ENCODE measurements at regions not wholly inside any gene's neighbourhood (a gene's known extent, or its start where the extent isn't known, plus 50 kb on each side); places are given as distances from the start of the nearest gene placed in this dataset.
A peak's percentile ranks its signal among the peaks of the same experiment; 100 is the strongest.

DNA sequence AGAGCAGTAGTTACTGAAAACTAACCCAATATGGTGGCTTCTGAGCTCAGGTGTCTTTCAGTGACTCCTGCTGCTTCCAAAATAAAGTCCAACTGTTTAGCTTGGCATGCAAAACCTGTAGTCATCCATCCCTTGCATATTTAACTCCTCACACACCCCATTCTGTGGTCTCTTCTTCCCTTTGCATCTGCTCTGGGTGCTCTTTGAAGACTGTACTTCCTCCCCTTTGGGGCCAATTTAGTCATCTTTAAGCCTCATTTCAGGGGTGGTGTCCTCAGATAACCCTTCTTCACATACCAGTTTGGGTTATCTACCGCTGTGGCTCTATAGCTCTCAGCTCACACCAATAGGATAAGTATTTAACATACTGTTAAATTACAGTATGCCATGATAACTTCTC, 209.9 kb upstream of the DMRT1 start:
- Histone ChIP-seq H3K27ac (no peak overlapping the region), H3K27me3 (ENCODE audit: insufficient read depth, low read depth) (no peaks in the 10 kb centered on the region)

GRCh38 chr9:633461-633860, 208.0 kb upstream of the DMRT1 start:
- H3K9ac ChIP-seq = no peak overlapping the region
- H3K4me2 ChIP-seq = no peak overlapping the region
- TF ChIP-seq CTCF (conservative IDR thresholded peaks at IDR 0.05; ENCODE audit: low read depth, low read length) = no peak
- H3K36me3 ChIP-seq (ENCODE audit: insufficient read depth) = no peaks in the 10 kb centered on the region
- H3K79me2 ChIP-seq (ENCODE audit: insufficient read depth, low read depth) = no peaks in the 10 kb centered on the region
- no peak overlapping the region for H3K4me3 ChIP-seq (IDR thresholded peaks at IDR 0.05; ENCODE audit: insufficient read depth, low read depth, low read length)
- no peak overlapping the region for H2AFZ ChIP-seq (ENCODE audit: low read depth)
- H3K27ac ChIP-seq = no peak overlapping the region
- H3K4me1 ChIP-seq (ENCODE audit: low read depth, poor library complexity, severe bottlenecking) = peaks cover 59% of the 10 kb centered on the region
- no peaks in the 10 kb centered on the region for H3K27me3 ChIP-seq (ENCODE audit: insufficient read depth, low read depth)
- no peaks in the 10 kb centered on the region for H4K20me1 ChIP-seq (ENCODE audit: insufficient read depth)

More for the DNA sequence above, 209.9 kb upstream of the DMRT1 start:
- H4K20me1 ChIP-seq (ENCODE audit: insufficient read depth) = no peaks in the 10 kb centered on the region
- H3K4me2 ChIP-seq = peak overlapping the region; percentile 3; the same call in 1 of the 2 replicates
- no peak for TF ChIP-seq CTCF (conservative IDR thresholded peaks at IDR 0.05; ENCODE audit: low read depth, low read length)
- H3K9ac ChIP-seq = no peak overlapping the region
- H3K4me1 ChIP-seq (ENCODE audit: low read depth, poor library complexity, severe bottlenecking) = peaks cover 61% of the 10 kb centered on the region
- no peaks in the 10 kb centered on the region for H3K79me2 ChIP-seq (ENCODE audit: insufficient read depth, low read depth)
- H2AFZ ChIP-seq (ENCODE audit: low read depth) = no peak overlapping the region
- H3K36me3 ChIP-seq (ENCODE audit: insufficient read depth) = no peaks in the 10 kb centered on the region
- H3K4me3 ChIP-seq (IDR thresholded peaks at IDR 0.05; ENCODE audit: insufficient read depth, low read depth, low read length) = no peak overlapping the region

DNA sequence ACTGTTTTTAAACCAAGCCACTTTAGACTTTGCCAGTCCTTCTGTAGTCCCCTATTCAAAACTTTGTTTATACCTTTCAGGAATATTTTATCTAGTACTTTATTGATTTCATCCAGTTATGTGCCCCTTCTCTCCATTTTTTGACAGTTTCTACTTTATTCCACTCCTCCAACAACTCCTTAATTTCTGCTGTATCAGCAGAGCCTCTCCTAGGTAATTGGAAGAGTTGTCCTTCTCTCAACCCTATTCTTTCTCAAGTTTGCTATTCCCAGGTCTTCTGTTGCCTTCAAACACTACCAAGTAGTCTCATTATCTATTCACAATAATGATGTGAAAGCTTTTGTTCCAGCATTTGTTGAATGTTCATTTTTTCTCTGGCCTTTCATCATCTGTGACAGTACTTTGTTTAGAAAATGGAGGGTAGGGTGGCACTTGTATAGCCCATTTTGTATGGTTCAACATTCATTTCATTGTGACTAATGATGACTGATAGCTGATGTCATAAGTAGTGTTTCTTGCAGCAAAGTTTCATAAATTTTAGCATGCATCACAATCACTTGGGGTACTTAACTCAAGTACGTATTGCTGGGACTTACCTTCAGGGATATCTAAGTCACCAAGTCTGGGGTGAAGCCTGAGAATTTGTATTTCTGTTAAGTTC, 204.4 kb upstream of the DMRT1 start:
- H3K27ac ChIP-seq = no peak overlapping the region
- H3K4me2 ChIP-seq = peak overlapping the region; percentile 70; the same call in 1 of the 2 replicates
- no peak overlapping the region for H2AFZ ChIP-seq (ENCODE audit: low read depth)
- H3K79me2 ChIP-seq (ENCODE audit: insufficient read depth, low read depth) = no peaks in the 10 kb centered on the region
- H3K36me3 ChIP-seq (ENCODE audit: insufficient read depth) = no peaks in the 10 kb centered on the region
- H3K9ac ChIP-seq = no peak overlapping the region
- no peak for TF ChIP-seq CTCF (conservative IDR thresholded peaks at IDR 0.05; ENCODE audit: low read depth, low read length)
- no peaks in the 10 kb centered on the region for H4K20me1 ChIP-seq (ENCODE audit: insufficient read depth)
- peaks cover 30% of the 10 kb centered on the region for H3K4me1 ChIP-seq (ENCODE audit: low read depth, poor library complexity, severe bottlenecking)
- H3K4me3 ChIP-seq (IDR thresholded peaks at IDR 0.05; ENCODE audit: insufficient read depth, low read depth, low read length) = no peak overlapping the region
- no peaks in the 10 kb centered on the region for H3K27me3 ChIP-seq (ENCODE audit: insufficient read depth, low read depth)

DNA sequence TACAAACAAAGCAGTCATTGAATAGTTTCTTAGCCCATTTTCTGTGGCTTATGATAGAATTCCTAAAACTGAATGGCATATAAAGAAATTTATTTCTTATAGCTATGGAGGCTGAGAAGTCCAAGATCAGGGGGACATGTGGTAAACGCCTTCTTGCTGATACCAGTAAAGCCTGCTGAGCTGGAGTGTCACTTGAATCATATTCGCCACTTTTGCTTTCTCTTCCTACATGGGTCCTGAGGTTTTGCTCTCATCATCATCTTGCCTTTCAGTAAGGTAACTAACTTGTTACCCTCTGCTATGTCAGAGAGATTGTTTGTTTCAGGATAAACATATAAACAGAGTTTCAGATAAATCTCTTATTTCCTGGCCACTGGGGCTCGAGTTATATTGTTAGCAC, 203.3 kb upstream of the DMRT1 start:
- H3K36me3 ChIP-seq (ENCODE audit: insufficient read depth) = no peaks in the 10 kb centered on the region
- peak overlapping the region; percentile 7; the same call in 1 of the 2 replicates for H3K9ac ChIP-seq
- no peaks in the 10 kb centered on the region for H3K79me2 ChIP-seq (ENCODE audit: insufficient read depth, low read depth)
- no peaks in the 10 kb centered on the region for H3K27me3 ChIP-seq (ENCODE audit: insufficient read depth, low read depth)
- H3K27ac ChIP-seq = peak overlapping the region; percentile 47
- no peak for TF ChIP-seq CTCF (conservative IDR thresholded peaks at IDR 0.05; ENCODE audit: low read depth, low read length)
- H3K4me2 ChIP-seq = peak overlapping the region; percentile 70
- no peaks in the 10 kb centered on the region for H4K20me1 ChIP-seq (ENCODE audit: insufficient read depth)
- H3K4me3 ChIP-seq (IDR thresholded peaks at IDR 0.05; ENCODE audit: insufficient read depth, low read depth, low read length) = no peak overlapping the region
- peaks cover 26% of the 10 kb centered on the region for H3K4me1 ChIP-seq (ENCODE audit: low read depth, poor library complexity, severe bottlenecking)
- H2AFZ ChIP-seq (ENCODE audit: low read depth) = peak overlapping the region; percentile 45; the same call in 1 of the 2 replicates

Data from KMS-11 (cell line).